ENCODE measurements at regions not wholly inside any gene's neighbourhood (a gene's known extent, or its start where the extent isn't known, plus 50 kb on each side); places are given as distances from the start of the nearest gene placed in this dataset.

GRCh38 chr14:85437148-85437547 is 92.8 kb upstream of the FLRT2 start (continued):
- TF ChIP-seq ZNF532 (CRISPR knock-in tag; IDR thresholded peaks at IDR 0.05; ENCODE audit: borderline replicate concordance) (no peak), E2F4 (CRISPR knock-in tag; IDR thresholded peaks at IDR 0.05; ENCODE audit: borderline replicate concordance, low read depth) (no peak), IRF1 (CRISPR knock-in tag; IDR thresholded peaks at IDR 0.05) (no peak)

- no peak for DNase-seq (ENCODE audit: low spot score)
- CTCF ChIA-PET = interaction anchor here (1.5 kb wide), 1 partner anchor 12 kb away, joined by 3 read pairs; no protein-coding TSS in a partner anchor
- POLR2A ChIA-PET = no interaction called here
- TF ChIP-seq MXD4 (CRISPR knock-in tag; IDR thresholded peaks at IDR 0.05; ENCODE audit: borderline replicate concordance) = no peak
- TF ChIP-seq NR2C2 (CRISPR knock-in tag; IDR thresholded peaks at IDR 0.05) = no peak
- TF ChIP-seq ZNF512 (CRISPR knock-in tag; IDR thresholded peaks at IDR 0.05; ENCODE audit: borderline replicate concordance) = no peak
- Mint-ChIP-seq H3K9me3 (peaks cover 10% of the 10 kb centered on the region; the same call in 1 of the 2 replicates), H3K27me3 (ENCODE audit: low read depth) (no peaks in the 10 kb centered on the region), H3K4me1 (no peaks in the 10 kb centered on the region), H3K36me3 (no peaks in the 10 kb centered on the region), H3K4me3 (no peak overlapping the region), H3K27ac (no peak overlapping the region)
- ATAC-seq = no peak
Measured at GRCh38 chr14:85438001-85438400, 91.9 kb upstream of the FLRT2 start.

GRCh38 chr14:85438481-85438942 is 91.4 kb upstream of the FLRT2 start:
- CTCF ChIA-PET = interaction anchor here (1.5 kb wide), 1 partner anchor 12 kb away, joined by 3 read pairs; no protein-coding TSS in a partner anchor
- Mint-ChIP-seq H3K27me3 (ENCODE audit: low read depth) (no peaks in the 10 kb centered on the region), H3K27ac (no peak overlapping the region), H3K9me3 (peaks cover 10% of the 10 kb centered on the region; the same call in 1 of the 2 replicates), H3K36me3 (no peaks in the 10 kb centered on the region), H3K4me3 (no peak overlapping the region), H3K4me1 (no peaks in the 10 kb centered on the region)
- ATAC-seq = no peak
- POLR2A ChIA-PET = no interaction called here
- no peak for DNase-seq (ENCODE audit: low spot score)
- no peak for TF ChIP-seq SMAD4 (CRISPR knock-in tag; IDR thresholded peaks at IDR 0.05)
- no peak for TF ChIP-seq ZNF425 (CRISPR knock-in tag; conservative IDR thresholded peaks at IDR 0.05)
- TF ChIP-seq GTF2I (CRISPR knock-in tag; conservative IDR thresholded peaks at IDR 0.05) = no peak
- no peak for TF ChIP-seq ZNF532 (CRISPR knock-in tag; IDR thresholded peaks at IDR 0.05; ENCODE audit: borderline replicate concordance)
- TF ChIP-seq NR3C1 (CRISPR knock-in tag; conservative IDR thresholded peaks at IDR 0.05; ENCODE audit: low read depth) = no peak
- no peak for TF ChIP-seq CBFB (CRISPR knock-in tag; IDR thresholded peaks at IDR 0.05; ENCODE audit: low read depth)
- no peak for TF ChIP-seq ATF2 (CRISPR knock-in tag; IDR thresholded peaks at IDR 0.05; ENCODE audit: borderline replicate concordance, low read depth)
- no peak for TF ChIP-seq TP53 (CRISPR knock-in tag; IDR thresholded peaks at IDR 0.05)
- TF ChIP-seq FOXJ3 (CRISPR knock-in tag; IDR thresholded peaks at IDR 0.05; ENCODE audit: borderline replicate concordance) = no peak
- TF ChIP-seq MAX (CRISPR knock-in tag; IDR thresholded peaks at IDR 0.05) = no peak
- no peak for TF ChIP-seq CREM (CRISPR knock-in tag; IDR thresholded peaks at IDR 0.05)

All from WTC11 (cell line).